GM21737 (cell line): ENCODE measurements at regions not wholly inside any gene's neighbourhood (a gene's known extent, or its start where the extent isn't known, plus 50 kb on each side); places are given as distances from the start of the nearest gene placed in this dataset.
"Not testable (repeated sequence)": the region's sequence is repeated elsewhere in the genome, so short reads cannot be mapped to it uniquely, and the experiment has no call there.

ENCODE experiments used
- ATAC-seq: cut with Tn5 transposase; IDR thresholded peaks from one replicate; pipeline ENCODE4 v1.9.1; 2021; ENCODE audit warnings: mild to moderate bottlenecking, moderate library complexity; ENCODE audit not compliant: unreplicated experiment

DNA sequence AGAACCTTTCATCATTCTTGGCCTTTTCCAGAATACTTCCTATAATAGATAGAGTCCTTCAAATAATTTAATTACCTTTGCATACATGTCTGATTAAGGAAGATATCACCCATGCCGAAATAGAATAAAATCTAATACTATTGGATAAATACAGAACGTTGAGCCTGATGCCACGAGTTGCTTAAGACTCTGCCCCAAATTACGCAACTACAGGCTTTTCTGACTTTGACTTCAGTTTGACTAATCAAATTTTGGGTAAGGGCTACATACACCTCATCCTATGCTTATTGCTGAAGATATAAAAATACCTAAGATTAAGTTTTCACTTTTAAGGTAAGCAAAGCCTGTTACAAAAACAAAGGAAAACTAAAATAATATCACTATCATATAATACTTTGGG lies 1065.1 kb upstream of the NRXN1 start:
- ATAC-seq, result no peak

DNA sequence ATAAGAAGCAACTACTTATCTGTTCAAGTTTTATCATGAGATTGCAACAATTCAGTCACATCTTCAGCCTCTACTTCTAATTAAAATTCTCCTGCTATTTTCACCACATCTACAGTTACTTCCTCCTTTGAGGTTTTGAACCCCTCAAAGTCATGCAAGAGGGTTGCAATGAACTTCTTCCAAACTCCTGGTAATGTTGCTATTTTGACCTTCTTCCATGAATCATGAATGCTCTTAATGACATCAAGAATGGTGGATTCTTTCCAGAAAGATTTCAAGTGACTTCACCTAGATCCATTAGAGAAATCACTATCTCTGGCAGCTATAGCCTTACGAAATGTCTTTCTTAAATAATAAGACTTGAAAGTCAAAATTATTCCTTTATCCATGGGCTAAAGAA lies 1052.8 kb upstream of the NRXN1 start:
- ATAC-seq, result no peak

DNA sequence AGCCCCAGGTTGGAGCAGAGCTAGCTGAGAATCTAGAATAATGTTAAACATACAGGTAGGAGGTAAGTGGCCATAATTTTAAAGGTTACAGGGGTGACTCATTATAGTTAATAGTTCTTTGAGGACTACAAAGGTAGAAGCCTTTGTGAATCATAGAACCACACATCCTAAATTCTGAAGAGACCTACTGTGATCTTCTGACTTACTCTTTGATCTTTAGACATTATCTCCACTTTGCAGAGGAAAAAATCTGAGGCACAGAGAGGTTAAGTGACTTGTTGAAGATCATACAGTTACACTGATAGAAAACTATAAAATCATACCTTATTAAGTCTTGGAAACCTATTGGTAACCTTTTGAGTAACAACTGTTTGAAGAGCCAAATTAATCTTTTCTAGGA lies 1051.3 kb upstream of the NRXN1 start:
- ATAC-seq, result no peak

DNA sequence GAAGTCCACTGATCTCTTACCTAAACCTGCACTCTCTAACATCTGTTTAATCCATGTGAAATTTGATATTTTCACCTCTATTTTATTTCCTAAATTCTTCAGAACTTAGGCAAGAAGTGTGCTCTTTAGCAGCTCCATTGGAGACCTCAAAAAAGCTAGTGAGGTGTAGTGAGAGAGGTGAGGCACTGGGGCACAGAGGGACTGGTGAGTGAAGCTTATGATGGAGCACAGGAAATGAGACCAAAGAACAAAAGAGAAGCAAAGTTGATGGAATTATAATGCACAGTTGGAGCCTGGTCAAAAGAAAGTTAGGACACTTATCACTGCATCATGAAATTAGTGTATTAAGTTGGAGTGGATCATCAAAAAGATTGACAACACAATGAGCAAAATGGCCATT lies 1050.7 kb upstream of the NRXN1 start:
- ATAC-seq, result no peak

DNA sequence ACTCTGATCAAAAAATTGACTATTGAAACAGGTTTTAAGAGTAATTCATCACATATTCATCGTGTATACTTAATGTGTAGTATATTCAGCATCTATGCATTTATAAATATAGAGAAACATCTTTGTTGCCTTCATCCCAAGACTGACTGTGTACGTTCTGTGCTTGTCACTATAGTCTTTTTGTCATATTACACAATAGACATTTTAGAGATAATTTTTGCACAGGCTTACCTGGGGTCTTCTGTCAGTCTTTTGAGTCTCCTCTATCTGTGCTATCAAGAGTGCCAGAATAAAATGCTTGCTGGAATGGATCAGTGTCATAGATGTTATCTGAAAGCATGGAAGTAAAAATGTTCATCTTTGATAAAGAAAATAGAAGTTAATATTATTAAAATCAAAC lies 1047.7 kb upstream of the NRXN1 start:
- ATAC-seq, result no peak

DNA sequence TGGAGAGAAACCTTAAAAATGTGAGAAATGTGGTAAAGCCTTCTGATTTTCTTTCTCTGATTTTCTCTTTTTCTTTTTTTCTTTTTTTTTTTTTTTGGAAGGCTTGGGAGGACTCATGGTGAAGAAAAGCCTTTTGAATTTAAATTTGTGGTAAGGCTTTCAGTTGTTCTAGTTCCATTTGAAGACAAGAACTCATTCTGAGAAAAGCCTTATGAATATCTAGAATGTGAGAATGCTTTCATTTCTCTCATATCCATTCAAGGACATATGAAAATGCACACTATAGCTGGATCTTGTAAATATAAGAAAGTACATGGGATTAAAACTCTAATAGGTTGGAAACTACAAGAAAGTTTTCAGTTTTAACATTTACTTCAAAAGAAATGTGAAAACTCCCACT lies 1045.2 kb upstream of the NRXN1 start:
- ATAC-seq, result no peak

DNA sequence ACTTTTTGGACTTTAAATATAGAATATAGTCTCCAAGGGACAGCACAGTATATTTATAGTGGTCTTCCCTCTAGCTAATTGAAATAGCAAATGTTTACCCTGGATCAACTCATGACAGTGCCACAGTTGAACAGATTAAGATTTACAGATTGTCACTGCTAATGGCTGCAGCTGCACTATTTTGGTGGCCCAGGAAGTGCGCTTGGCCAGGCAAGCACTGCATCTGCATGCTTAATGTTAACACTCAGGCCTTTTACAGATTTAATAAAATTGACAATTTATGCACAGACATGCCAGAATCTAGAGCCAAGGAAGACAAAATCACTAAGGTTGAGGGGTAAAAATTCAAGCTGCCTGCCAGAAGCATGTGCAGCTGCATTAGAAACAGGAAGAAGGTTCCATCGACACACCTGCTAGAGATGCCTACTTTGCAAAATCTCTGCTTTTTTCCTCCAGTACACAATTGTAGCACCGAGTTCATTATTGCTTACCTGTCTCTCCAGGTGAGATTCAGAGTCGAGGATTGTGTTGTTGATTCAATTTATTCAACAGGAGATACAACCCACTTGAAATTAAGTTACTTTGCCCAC lies 1042.3 kb upstream of the NRXN1 start:
- ATAC-seq, result no peak

DNA sequence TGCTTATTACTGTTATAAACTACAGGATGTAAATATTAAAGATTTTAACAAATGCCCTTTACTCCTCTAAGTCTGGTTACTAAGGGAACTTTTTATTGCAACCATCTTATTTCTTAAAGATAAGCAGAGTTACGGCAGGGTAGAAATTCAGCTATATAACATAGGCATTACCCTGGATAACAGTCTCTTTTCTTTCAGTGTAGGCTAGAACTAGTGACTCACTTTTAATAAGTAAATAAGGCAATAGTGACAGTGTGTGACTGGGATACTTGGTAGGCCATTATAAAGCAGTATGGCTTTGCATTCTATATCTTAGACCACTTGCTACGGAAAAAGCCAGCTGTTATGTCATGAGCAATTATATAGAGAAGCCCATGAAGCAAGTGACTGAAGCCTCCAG lies 1041.0 kb upstream of the NRXN1 start:
- ATAC-seq, result no peak

DNA sequence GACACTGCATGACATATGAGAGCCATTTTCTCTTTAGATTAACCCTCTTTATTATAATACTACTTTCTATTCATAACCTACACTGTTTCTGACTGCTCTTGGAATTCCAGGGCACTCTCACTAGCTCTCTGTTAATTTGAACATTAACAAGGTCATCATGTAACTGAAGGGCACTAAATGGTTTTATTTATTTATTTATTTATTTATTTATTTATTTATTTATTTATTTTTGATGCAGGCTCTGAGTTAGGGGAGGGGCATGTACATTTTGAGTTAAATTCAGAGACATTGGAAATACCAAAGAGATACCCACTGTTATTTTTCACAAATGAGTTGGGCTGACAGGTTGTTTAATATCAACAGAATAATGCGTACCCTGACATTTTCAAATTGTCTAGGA lies 1038.7 kb upstream of the NRXN1 start:
- ATAC-seq, result no peak

DNA sequence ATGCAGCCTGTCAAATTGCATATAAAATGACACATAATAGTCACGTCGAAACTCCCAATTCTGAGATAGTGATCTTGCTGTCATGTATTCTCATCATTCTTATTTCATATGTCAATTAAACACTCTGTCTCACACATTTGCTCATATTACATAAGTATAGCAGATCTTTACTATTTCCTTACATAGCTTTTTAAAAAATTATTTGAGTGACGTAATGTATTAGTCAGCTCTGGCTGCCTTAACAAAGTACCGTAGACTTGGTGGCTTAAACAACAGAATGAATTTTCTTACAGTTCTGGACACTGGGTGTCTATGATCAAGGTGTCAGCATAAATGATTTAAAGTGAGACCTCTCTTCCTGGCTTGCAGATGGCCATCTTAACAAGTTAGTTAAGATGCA lies 1032.3 kb upstream of the NRXN1 start:
- ATAC-seq, result no peak

DNA sequence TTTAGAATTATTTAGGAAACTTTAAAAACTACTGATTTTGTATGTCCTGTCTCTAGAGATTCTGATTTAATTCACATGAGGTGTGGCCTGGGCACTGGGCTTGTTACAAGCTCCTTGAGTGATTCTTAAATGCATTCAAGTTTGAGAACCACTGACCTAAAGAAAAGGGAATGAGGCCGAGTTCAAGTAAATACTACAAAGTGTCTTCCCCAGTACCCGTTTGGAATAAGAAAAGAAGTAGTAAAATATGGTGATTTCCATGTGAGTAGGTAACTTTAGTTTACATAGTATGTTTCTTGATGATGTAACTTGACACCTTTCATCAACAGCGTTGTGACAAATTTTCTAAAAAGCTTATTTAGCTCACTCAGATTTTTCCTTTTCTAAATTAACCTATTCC lies 1022.9 kb upstream of the NRXN1 start:
- no peak for ATAC-seq

DNA sequence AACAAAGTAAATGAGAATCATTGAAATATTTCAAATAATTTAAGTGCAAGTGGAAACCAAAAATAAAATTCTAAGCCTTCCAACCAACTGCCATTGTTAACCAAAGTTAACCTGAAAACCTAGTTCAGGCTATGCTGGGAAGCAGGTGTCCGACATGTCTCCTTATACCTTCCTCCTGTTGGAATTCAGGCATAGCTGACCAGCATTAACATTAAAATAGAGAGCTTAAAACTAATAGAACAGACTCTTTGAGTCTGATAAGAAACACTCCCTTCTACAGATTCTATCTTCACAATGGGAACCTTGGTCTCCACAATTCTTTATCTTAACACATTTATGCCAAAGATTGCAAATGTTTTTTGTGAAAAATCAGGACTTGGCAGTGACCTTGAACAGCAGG lies 1004.9 kb upstream of the NRXN1 start:
- no peak for ATAC-seq

DNA sequence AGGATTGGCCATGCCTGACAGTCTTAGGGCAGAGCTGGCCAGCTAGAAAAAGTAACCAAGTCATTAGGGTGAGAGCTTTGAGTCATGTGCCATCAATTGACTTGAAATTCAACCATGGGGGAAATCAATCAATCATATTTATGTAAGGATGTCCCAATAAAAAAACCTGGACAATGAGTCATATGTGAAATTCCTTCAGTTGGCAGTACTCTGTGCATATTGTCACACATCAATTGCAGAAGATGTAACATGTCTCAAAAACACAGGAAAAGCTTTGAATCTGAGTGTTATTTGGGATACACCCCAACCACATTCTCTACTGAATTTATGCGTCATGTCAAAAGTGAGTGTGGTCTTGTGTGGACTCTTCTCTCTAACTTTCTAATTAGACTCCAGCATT lies 1004.1 kb upstream of the NRXN1 start:
- no peak for ATAC-seq

DNA sequence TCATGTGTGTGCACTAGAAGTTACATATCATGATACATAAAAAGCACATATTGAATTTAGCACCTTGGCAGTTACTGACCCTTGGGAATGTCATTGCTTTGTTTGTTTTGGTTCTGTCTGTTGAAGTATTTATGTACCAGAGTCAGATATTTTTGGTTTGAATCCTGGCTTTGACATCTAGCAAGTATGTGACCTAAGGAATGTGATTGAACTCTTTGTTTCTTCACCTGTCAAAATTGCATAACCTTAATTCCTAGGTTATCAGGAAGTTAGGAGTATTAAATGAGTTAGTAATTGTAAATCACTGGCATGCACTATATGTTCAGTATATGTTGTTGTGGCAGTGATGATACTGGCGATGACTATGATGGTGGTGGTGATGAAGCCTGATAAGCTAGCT lies 1003.5 kb upstream of the NRXN1 start:
- ATAC-seq, result no peak

DNA sequence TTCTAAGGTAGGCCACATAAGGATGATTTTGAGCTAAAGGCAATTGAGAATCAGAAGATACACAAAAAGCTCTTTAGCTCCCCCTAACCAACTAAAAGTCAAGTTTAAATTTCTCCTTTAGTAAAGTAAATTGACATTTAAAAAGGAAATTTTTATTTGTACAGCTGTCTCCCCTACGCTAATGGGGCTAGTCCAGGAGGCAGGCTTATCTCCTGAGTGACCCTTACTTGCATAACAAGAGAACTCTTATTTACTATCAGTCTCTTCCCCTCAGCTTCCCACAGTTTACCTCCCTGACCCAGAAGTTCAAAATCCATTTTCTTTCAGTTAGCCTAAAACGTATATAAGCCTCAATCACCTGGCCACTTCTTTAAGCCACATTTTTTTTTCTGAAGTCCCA lies 1002.8 kb upstream of the NRXN1 start:
- ATAC-seq, result no peak

DNA sequence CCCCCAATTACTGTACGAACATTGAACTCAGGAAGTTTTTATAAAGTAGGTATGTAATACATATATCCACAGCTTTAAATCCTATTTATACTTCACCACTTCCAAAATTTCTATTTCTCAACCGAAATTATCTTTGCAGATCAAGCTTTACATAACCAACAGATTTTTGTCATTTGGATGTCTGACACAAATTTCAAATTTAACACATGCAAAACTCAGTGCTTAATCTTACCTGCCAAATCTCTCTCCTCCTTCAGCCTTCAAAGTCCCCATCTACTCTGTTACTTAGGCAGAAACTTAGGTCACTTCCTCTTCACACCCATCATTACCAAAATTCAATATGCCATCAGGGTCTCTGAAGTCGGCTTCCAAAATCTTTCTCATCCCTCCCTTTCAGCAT lies 990.1 kb upstream of the NRXN1 start:
- ATAC-seq, result no peak

DNA sequence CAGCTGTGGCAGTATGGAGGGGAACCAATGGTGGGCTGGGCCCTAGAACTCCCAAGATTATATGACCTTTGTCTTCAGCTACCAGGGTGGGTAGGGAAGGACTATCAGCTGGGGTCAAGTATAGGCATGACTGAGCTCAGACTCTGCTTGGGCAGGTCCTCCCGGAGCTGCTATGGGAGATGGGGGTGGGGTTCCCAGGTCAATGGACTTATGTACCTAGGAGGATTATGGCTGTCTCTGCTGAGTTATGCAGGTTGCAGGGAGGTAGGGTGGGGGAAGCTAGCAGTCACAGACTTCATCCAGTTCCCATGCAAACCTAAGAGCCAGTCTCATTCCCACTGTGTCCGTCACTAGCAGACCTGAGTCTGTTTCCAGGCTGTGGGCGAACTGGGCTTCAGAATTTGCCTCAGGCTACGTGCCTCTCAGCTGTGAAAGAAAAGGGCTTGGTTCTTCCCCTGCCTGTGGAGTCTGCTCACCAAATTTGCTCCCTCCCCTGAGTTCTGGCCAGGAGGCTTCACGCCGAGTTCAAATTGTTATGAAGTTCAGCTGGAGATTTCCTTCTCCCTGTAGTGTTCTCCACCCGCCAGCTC lies 985.8 kb upstream of the NRXN1 start:
- no peak for ATAC-seq

DNA sequence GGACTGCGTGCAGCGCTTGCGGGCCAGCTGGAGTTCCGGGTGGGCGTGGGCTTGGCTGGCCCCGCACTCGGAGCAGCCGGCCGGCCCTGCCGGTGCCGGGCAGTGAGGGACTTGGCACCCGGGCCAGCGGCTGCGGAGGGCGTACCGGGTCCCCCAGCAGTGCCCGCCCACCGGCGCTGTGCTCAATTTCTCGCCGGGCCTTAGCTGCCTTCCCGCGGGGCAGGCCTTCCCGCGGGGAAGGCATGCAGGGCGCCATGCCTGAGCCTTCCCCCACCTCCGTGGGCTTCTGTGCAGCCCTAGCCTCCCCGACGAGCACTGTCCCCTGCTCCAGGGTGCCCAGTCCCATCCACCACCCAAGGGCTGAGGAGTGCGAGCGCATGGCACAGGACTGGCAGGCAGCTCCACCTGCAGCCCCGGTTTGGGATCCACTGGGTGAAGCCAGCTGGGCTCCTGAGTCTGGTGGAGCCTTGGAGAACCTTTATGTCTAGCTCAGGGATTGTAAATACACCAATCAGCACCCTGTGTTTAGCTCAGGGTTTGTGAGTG lies 975.0 kb upstream of the NRXN1 start:
- ATAC-seq, result not testable (repeated sequence)

DNA sequence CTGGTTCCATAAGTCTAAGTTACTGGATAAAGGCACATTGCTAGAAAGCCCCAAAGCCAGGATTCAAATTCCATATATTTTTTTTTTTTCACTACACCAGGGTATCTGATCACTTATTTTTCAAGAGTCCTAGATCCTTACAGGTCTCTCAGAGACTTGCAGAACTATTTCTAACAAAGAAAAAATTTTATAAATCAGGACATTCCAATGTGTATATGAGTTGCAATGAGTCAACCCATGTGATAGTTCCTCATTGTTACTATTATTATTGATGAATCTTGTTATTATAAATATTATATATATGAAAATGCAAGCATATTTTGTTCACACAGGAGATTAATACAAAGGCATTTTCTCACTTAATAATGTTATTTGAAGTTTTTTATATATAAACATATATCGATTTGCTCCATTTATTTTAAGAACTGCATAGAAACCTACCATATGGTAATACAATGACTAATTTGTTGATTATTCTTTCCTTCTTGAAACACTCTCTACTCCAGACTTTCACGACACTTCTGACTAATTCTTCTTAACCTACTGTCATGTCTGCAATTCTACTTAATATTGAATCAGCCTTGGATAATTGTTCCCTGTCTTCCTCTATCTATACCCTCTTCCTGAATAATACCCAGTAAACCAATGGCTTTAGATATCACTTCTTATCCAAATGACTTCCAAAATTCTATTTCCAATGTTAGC lies 968.4 kb upstream of the NRXN1 start:
- no peak for ATAC-seq

DNA sequence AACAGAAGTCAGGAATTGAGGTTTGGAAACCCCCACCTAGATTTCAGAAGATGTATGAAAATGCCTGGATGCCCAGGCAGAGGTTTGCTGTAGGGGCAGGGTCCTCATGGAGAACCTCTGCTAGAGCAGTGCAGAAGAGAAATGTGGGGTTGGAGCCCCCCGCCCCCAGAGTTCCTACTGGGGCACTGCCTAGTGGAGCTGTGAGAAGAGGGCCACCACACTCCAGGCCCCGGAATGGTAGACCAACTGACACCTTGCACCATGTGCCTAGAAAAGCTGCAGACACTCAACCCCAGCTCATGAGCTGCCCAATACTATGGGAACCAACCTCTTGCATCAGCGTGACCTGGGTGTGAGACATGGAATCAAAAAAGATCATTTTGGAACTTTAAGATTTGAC lies 967.0 kb upstream of the NRXN1 start:
- ATAC-seq, result no peak

DNA sequence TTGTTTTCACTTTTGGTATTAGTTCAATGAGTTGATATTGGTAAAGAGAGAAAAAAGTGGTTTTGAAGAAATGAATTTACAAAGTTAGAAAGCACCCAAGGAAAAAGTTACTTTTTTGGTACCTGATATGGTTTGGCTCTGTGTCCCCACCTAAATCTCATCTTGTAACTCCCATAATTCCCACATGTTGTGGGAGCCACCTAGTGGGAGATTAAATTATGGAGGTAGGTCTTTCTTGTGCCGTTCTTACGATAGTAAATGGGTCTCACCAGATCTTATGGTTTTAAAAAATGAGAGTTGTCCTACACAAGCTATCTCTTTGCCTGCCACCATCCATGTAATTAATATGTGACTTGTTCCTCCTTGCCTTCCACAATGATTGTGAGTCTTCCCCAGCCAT lies 965.6 kb upstream of the NRXN1 start:
- no peak for ATAC-seq

DNA sequence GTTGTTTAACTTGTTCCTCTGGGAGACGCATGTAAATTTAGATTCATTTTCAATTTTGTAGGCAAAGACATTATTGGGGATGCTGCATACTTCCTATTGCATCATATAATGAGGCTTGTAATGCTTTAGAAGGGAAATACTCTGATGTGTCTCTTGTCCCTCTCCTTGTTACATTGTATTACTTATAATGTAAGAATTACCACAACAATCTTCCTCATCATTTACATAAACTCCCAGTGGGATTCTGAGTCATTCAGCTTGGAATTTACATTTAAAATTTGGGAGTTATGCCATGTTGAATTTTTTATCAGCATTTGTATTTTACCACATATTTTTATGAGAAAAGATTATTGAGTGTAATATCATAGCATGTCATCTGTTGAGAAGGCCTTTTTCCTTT lies 963.4 kb upstream of the NRXN1 start:
- no peak for ATAC-seq
